Left lung (tissue), 4 donors: ENCODE measurements at regions not wholly inside any gene's neighbourhood (a gene's known extent, or its start where the extent isn't known, plus 50 kb on each side); places are given as distances from the start of the nearest gene placed in this dataset.

ENCODE experiments used
- ATAC-seq: fragments of 200-7000 bp; cut with Tn5 transposase; one replicate; pipeline ENCODE4 v1.9.1; 2020; ENCODE audit warnings: moderate library complexity
- DNase-seq, 4 donors: peaks; one replicate each; pipeline ENCODE4 v3.0.0-alpha.2; 2013 to 2020
- H3K27ac ChIP-seq, 2 donors: fragments of 200-600 bp; sonication (generic) in 1 of 2; one replicate each; pipeline versions ENCODE4 v1.5.0 to v1.8.0; 2020 to 2021
- H3K27me3 ChIP-seq, 2 donors: fragments of 200-600 bp; sonication (generic) in 1 of 2; one replicate each; pipeline versions ENCODE4 v1.5.0 to v1.8.0; 2020 to 2021
- H3K36me3 ChIP-seq, 2 donors: fragments of 200-600 bp; sonication (generic) in 1 of 2; one replicate each; pipeline versions ENCODE4 v1.5.0 to v1.8.0; 2020 to 2021
- H3K4me1 ChIP-seq, 2 donors: fragments of 200-600 bp; one replicate each; pipeline ENCODE4 v1.8.0; 2021
- H3K4me3 ChIP-seq, 2 donors: fragments of 200-600 bp; sonication (generic) in 1 of 2; one replicate each; pipeline versions ENCODE4 v1.5.0 to v1.8.0; 2020 to 2021; ENCODE audit warnings: mild to moderate bottlenecking in 1 of 2
- H3K9me3 ChIP-seq, 2 donors: fragments of 200-600 bp; sonication (generic) in 1 of 2; one replicate each; pipeline versions ENCODE4 v1.5.0 to v1.8.0; 2020 to 2021
- CTCF ChIP-seq, 2 donors: fragments of 200-600 bp; sonication (generic) in 1 of 2; IDR thresholded peaks; one replicate each; pipeline versions ENCODE4 v1.5.0 to v1.8.0; 2021; ENCODE audit warnings: antibody characterized with exemption in 2 of 2
- intact Hi-C, 2 donors: fragments of 100-400 bp; cut with DNase I; formaldehyde crosslinking; loops; one replicate each; pipeline versions ENCODE4 v1.11.2 to v1.14.2; 2022
- donor health status: DM: no; HTN: yes; CAD: no.
- donor health status: DM: no; HTN: no; CAD: no.

- H3K27ac ChIP-seq: no peak overlapping the region
- H3K4me3 ChIP-seq: no peak overlapping the region
- no peaks in the 10 kb centered on the region for H3K36me3 ChIP-seq
- peaks cover 0 to 7% of the 10 kb centered on the region in 2 donors for H3K9me3 ChIP-seq
- intact Hi-C loops: no loop called here
- H3K4me1 ChIP-seq: no peaks in the 10 kb centered on the region
- DNase-seq: no peak
- ATAC-seq: no peak
- H3K27me3 ChIP-seq: no peaks in the 10 kb centered on the region
- no peak for TF ChIP-seq CTCF (IDR thresholded peaks at IDR 0.05)
Measured at GRCh38 chr6:8535519-8535918, 100.2 kb upstream of the SLC35B3 start.

GRCh38 chr6:8530785-8531435 is 95.6 kb upstream of the SLC35B3 start:
- DNase-seq: no peak
- Histone ChIP-seq H3K27ac (no peak overlapping the region), H3K27me3 (no peaks in the 10 kb centered on the region), H3K4me3 (no peak overlapping the region), H3K36me3 (no peaks in the 10 kb centered on the region), H3K4me1 (no peaks in the 10 kb centered on the region), H3K9me3 (no peaks in the 10 kb centered on the region)
- intact Hi-C loops: no loop called here
- TF ChIP-seq CTCF (IDR thresholded peaks at IDR 0.05): no peak
- no peak for ATAC-seq

GRCh38 chr6:8529250-8529649 is 93.9 kb upstream of the SLC35B3 start:
- no peak for ATAC-seq
- Histone ChIP-seq H3K4me1 (no peaks in the 10 kb centered on the region), H3K27ac (no peak overlapping the region)

GRCh38 chr6:8527818-8528217 is 92.5 kb upstream of the SLC35B3 start:
- Histone ChIP-seq H3K9me3 (no peaks in the 10 kb centered on the region), H3K4me1 (no peaks in the 10 kb centered on the region), H3K27me3 (no peaks in the 10 kb centered on the region), H3K27ac (no peak overlapping the region), H3K4me3 (no peak overlapping the region), H3K36me3 (no peaks in the 10 kb centered on the region)
- intact Hi-C loops: no loop called here
- ATAC-seq (no peak), DNase-seq (no peak)
- TF ChIP-seq CTCF (IDR thresholded peaks at IDR 0.05): no peak

More at GRCh38 chr6:8529250-8529649, 93.9 kb upstream of the SLC35B3 start:
- Histone ChIP-seq H3K9me3 (no peaks in the 10 kb centered on the region), H3K36me3 (no peaks in the 10 kb centered on the region), H3K4me3 (no peak overlapping the region), H3K27me3 (no peaks in the 10 kb centered on the region)
- no peak for TF ChIP-seq CTCF (IDR thresholded peaks at IDR 0.05)
- intact Hi-C loops: no loop called here
- DNase-seq: no peak

GRCh38 chr6:8526624-8527023 is 91.3 kb upstream of the SLC35B3 start:
- H3K4me1 ChIP-seq: no peaks in the 10 kb centered on the region
- no peaks in the 10 kb centered on the region for H3K27me3 ChIP-seq
- ATAC-seq (no peak), DNase-seq (no peak)
- intact Hi-C loops: no loop called here
- H3K36me3 ChIP-seq: no peaks in the 10 kb centered on the region
- no peak for TF ChIP-seq CTCF (IDR thresholded peaks at IDR 0.05)
- no peak overlapping the region for H3K4me3 ChIP-seq
- no peak overlapping the region for H3K27ac ChIP-seq
- peaks cover 0 to 3% of the 10 kb centered on the region in 2 donors for H3K9me3 ChIP-seq
